ENCODE measurements at regions not wholly inside any gene's neighbourhood (a gene's known extent, or its start where the extent isn't known, plus 50 kb on each side); places are given as distances from the start of the nearest gene placed in this dataset.
"Not testable (repeated sequence)": the region's sequence is repeated elsewhere in the genome, so short reads cannot be mapped to it uniquely, and the experiment has no call there.

DNA sequence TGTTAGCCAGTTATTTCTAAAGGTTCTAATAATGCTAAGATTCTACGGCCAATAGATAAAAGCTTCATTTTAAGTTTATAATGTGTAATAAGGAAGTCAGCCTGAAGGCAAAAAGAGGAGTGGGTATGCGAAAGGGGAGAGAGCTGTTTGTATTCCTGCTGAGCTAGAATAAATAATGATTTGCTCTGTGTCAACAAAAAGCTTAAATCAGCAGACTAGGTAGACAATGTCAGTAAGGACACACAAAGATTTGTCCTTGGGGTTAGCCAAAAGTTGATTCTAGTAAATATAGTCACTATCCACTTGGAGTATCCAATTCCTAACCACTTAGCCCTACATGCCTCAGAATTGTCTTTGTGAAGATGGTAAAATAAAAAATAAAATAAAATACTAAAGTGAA lies 90.3 kb upstream of the GRIA3 start:
- no peak overlapping the region for H3K4me3 ChIP-seq
- DNase-seq (ENCODE audit: low spot score) = no peak
- no peak overlapping the region for H3K27ac ChIP-seq
- no peak for TF ChIP-seq CTCF (IDR thresholded peaks at IDR 0.05)

DNA sequence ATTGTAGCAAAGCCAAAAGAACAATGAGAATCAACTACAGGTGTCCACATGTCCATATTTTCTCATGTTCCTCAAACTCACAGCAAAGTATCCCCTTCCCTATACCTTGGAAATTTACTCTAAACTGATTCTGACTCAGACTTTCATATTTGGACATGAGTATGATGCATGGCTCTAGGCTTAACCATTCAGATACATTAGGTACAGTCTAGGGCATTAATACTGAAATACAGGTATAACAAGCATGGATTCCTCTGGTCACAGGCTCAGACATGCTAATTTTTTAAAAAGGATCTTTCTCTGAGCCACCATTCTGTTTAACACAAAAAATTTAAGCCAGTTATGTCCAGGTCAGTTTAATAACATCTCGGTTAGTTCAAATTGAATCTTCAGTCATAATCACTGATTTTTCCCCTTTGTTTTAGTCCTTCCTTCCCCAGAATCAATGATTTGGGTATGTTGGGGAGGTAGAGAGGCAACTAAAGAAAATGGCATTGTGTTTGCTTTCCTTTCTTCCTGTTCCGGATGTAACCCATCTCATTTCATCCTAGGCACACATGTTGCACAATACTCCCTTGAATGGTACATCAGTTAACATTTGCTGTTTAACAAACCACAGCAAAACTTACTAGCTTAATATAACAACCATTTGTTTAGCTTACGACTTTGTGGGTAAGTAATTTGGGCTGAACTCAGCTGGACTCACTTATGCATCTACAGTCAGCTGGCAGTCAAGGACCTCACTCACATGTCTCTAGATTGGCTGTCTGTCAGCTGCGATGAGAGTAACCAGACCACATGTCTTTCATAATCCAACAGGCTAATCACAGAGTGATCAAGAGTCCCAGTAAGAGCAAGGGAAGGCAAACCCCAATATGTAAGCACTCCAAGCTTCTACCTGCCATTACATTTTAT lies 75.3 kb upstream of the GRIA3 start:
- no peak for DNase-seq (ENCODE audit: low spot score)
- no peak for TF ChIP-seq CTCF (IDR thresholded peaks at IDR 0.05)
- Histone ChIP-seq H3K27ac (no peak overlapping the region), H3K4me3 (no peak overlapping the region)

DNA sequence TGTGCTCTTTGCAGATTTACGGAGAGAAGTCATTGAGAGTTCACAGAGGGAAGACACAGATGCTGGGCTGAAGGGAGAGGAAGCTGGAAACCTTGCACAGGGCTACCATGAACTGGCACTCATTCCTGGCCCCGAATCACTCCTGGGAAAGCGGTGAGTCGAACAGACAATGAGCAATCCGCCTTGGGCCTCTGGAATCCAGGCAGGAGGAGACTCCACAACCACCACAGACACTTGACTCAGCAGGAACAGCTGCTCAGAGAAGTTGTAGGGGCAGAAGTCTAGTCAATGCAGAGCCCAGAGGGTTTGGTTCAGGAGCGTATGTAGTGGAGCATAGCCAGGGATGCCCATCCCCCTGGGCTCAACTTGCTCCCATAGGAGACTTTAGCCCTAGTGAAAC lies 62.8 kb upstream of the GRIA3 start:
- Histone ChIP-seq H3K4me3 (no peak overlapping the region), H3K27ac (no peak overlapping the region)
- TF ChIP-seq CTCF (IDR thresholded peaks at IDR 0.05) = no peak
- DNase-seq (ENCODE audit: low spot score) = no peak

- not testable (repeated sequence) for H3K27ac ChIP-seq; H3K4me3 ChIP-seq; DNase-seq (ENCODE audit: low spot score)
These were observed 54.3 kb upstream of the GRIA3 start for GRCh38 chrX:123129805-123130204.

Measured in coronary artery (tissue), 2 donors.